ENCODE measurements at regions not wholly inside any gene's neighbourhood (a gene's known extent, or its start where the extent isn't known, plus 50 kb on each side); places are given as distances from the start of the nearest gene placed in this dataset.
"Not testable (repeated sequence)": the region's sequence is repeated elsewhere in the genome, so short reads cannot be mapped to it uniquely, and the experiment has no call there.

- not testable (repeated sequence) for TF ChIP-seq YY1 (IDR thresholded peaks at IDR 0.05; ENCODE audit: insufficient read depth, insufficient read length); ZNF274 (IDR thresholded peaks at IDR 0.05; ENCODE audit: low read depth, low read length); SUZ12 (IDR thresholded peaks at IDR 0.05; ENCODE audit: extremely low read depth, insufficient read depth, insufficient read length)
Measured at GRCh38 chr15:96205588-96205987, 124.9 kb upstream of the NR2F2 start.
